ENCODE measurements at regions not wholly inside any gene's neighbourhood (a gene's known extent, or its start where the extent isn't known, plus 50 kb on each side); places are given as distances from the start of the nearest gene placed in this dataset.

- no peak for TF ChIP-seq CEBPZ (IDR thresholded peaks at IDR 0.05; ENCODE audit: low read depth, low read length)
These were observed 470.6 kb upstream of the MPDZ start (continued) for GRCh38 chr9:13750061-13750460.

- Histone ChIP-seq H3K79me2 (ENCODE audit: control insufficient read depth, insufficient read depth, low read length) (no peaks in the 10 kb centered on the region), H3K9ac (ENCODE audit: control insufficient read depth, insufficient read depth, low read length) (no peak overlapping the region), H3K27ac (ENCODE audit: control insufficient read depth, insufficient read depth) (no peak overlapping the region), H2AFZ (ENCODE audit: control insufficient read depth, low read depth, low read length) (no peak overlapping the region), H4K20me1 (ENCODE audit: control insufficient read depth, insufficient read depth) (no peaks in the 10 kb centered on the region), H3K4me3 (no peak overlapping the region), H3K4me2 (ENCODE audit: control insufficient read depth, insufficient read depth) (no peak overlapping the region), H3K36me3 (ENCODE audit: control insufficient read depth in 2 of 2, insufficient read depth in 2 of 2, low read length in 1 of 2) (no peaks in the 10 kb centered on the region), H3K27me3 (replicated peaks in 1 of 2; ENCODE audit: control insufficient read depth in 2 of 2, insufficient read depth in 2 of 2, low read length in 1 of 2) (no peaks in the 10 kb centered on the region), H3K4me1 (ENCODE audit: control insufficient read depth, insufficient read depth, low read length) (no peaks in the 10 kb centered on the region), H3K9me3 (replicated peaks; ENCODE audit: control insufficient read depth, insufficient read depth, low read length) (no peaks in the 10 kb centered on the region)
- no peak for TF ChIP-seq SMAD5 (IDR thresholded peaks at IDR 0.05; ENCODE audit: low read depth)
- TF ChIP-seq POLR2A (IDR thresholded peaks at IDR 0.05; ENCODE audit: low read depth, low read length): no peak
- no peak for TF ChIP-seq ZBTB4 (CRISPR knock-in tag; IDR thresholded peaks at IDR 0.05)
- TF ChIP-seq NFYA (IDR thresholded peaks at IDR 0.05; ENCODE audit: borderline replicate concordance, low read depth, low read length): no peak
- no peak for TF ChIP-seq IRF5 (IDR thresholded peaks at IDR 0.05; ENCODE audit: borderline replicate concordance)
- TF ChIP-seq RAD21 (IDR thresholded peaks at IDR 0.05; ENCODE audit: insufficient read depth, low read depth, low read length): no peak
- no peak for TF ChIP-seq ZNF687 (IDR thresholded peaks at IDR 0.05)
- TF ChIP-seq MTA3 (IDR thresholded peaks at IDR 0.05; ENCODE audit: borderline replicate concordance, low read length): no peak
- no peak for TF ChIP-seq MTA2 (IDR thresholded peaks at IDR 0.05; ENCODE audit: low read depth)
- TF ChIP-seq MXI1 (IDR thresholded peaks at IDR 0.05; ENCODE audit: low read depth, low read length): no peak
- TF ChIP-seq HCFC1 (IDR thresholded peaks at IDR 0.05; ENCODE audit: low read length): no peak
- DNase-seq (ENCODE audit: low read depth, low spot score): no peak
- CTCF ChIA-PET: no interaction called here
- intact Hi-C loops (cut with micrococcal nuclease; ENCODE audit: unreplicated experiment) (no loop called here), in situ Hi-C loops (cut with MboI) (no loop called here)
- SMC1A ChIA-PET (ENCODE audit: uncharacterized antibody, unreplicated experiment): no interaction called here
- FAIRE-seq: no peak
- RAD21 ChIA-PET (ENCODE audit: unreplicated experiment): no interaction called here
- no peak for ATAC-seq
- no TSS peak for BruUV-seq (replicated peaks)
- WGBS (ENCODE audit: insufficient coverage, insufficient replicate concordance, low lambda C conversion rate, missing lambda C conversion rate): 0% methylated on average over 1 of the region's 1 CpG
- POLR2A ChIA-PET: no interaction called here
These were observed 467.4 kb upstream of the MPDZ start for GRCh38 chr9:13746876-13747275.
